SU-DHL-6 (cell line): ENCODE measurements at regions not wholly inside any gene's neighbourhood (a gene's known extent, or its start where the extent isn't known, plus 50 kb on each side); places are given as distances from the start of the nearest gene placed in this dataset.

Source experiments
- H2AFZ ChIP-seq: fragments of 200-600 bp; sonication (generic); 2 replicates; pipeline ENCODE4 v1.6.1; 2014; ENCODE audit warnings: low read depth, mild to moderate bottlenecking, moderate library complexity, mixed read lengths, antibody characterized with exemption, low read length; ENCODE audit not compliant: severe bottlenecking
- H3F3A ChIP-seq: fragments of 200-600 bp; shearing (Covaris generic); 2 replicates; pipeline ENCODE4 v1.6.0; 2016; ENCODE audit warnings: antibody characterized with exemption, mild to moderate bottlenecking; ENCODE audit not compliant: insufficient read depth
- H3K27ac ChIP-seq: fragments of 200-600 bp; sonication (generic); 2 replicates; pipeline ENCODE4 v1.5.1; 2016; ENCODE audit warnings: low read depth, mild to moderate bottlenecking, low read length, moderate library complexity, mixed read lengths
- H3K27me3 ChIP-seq: fragments of 200-600 bp; sonication (generic), shearing (Covaris generic); 2 replicates; pipeline ENCODE4 v1.6.0; 2014; ENCODE audit warnings: mild to moderate bottlenecking, low read length
- H3K36me3 ChIP-seq: fragments of 200-600 bp; sonication (generic); 2 replicates; pipeline ENCODE4 v1.6.1; 2014; ENCODE audit warnings: mild to moderate bottlenecking, low read length, mixed read lengths
- H3K4me2 ChIP-seq: fragments of 300-600, 200-600 bp; shearing (Covaris generic), sonication (generic); 2 replicates; pipeline ENCODE4 v1.6.0; 2014; ENCODE audit warnings: low read length, low read depth, mild to moderate bottlenecking; ENCODE audit not compliant: poor library complexity, severe bottlenecking
- H3K4me3 ChIP-seq: fragments of 200-600 bp; sonication (generic); 2 replicates; pipeline ENCODE4 v1.5.1; 2014; ENCODE audit warnings: antibody characterized with exemption, low read length, mild to moderate bottlenecking, mixed read lengths; ENCODE audit not compliant: insufficient read depth, poor library complexity, severe bottlenecking
- H3K79me2 ChIP-seq: fragments of 200-600 bp; sonication (generic); 2 replicates; pipeline ENCODE4 v1.6.1; 2014; ENCODE audit warnings: mild to moderate bottlenecking, low read length, moderate library complexity; ENCODE audit not compliant: insufficient read depth
- H3K9ac ChIP-seq: fragments of 200-600 bp; sonication (generic); 2 replicates; pipeline ENCODE4 v1.7.0; 2014; ENCODE audit warnings: mild to moderate bottlenecking, low read length
- H3K9me2 ChIP-seq: fragments of 200-600 bp; sonication (generic); replicated peaks from 2 replicates; pipeline ENCODE4 v1.6.1; 2014; ENCODE audit warnings: low read length; ENCODE audit not compliant: insufficient read depth
- H3K9me3 ChIP-seq: fragments of 200-600 bp; sonication (generic); 2 replicates; pipeline ENCODE4 v1.6.1; 2014; ENCODE audit warnings: low read length, mixed read lengths; ENCODE audit not compliant: insufficient read depth
- H4K20me1 ChIP-seq: fragments of 200-600 bp; sonication (generic); 2 replicates; pipeline ENCODE4 v1.6.1; 2014; ENCODE audit warnings: low read depth, mild to moderate bottlenecking, antibody characterized with exemption, low read length, moderate library complexity, mixed read lengths
- CTCF ChIP-seq: fragments of 200-600 bp; sonication (generic); IDR thresholded peaks from one replicate; pipeline ENCODE4 v1.5.1; 2017; ENCODE audit warnings: antibody characterized with exemption, mild to moderate bottlenecking, low read length, moderate library complexity; ENCODE audit not compliant: insufficient read depth, poor library complexity, severe bottlenecking
- EZH2phosphoT487 ChIP-seq: fragments of 200-600 bp; sonication (generic), shearing (Covaris generic); conservative IDR thresholded peaks from 2 replicates; pipeline ENCODE4 v1.6.1; 2018; ENCODE audit warnings: mild to moderate bottlenecking, antibody characterized with exemption, low read length, moderate library complexity, mixed read lengths

GRCh38 chr2:121884511-121884921, 129.1 kb downstream of the TSN start:
- no peaks in the 10 kb centered on the region for H3K9me3 ChIP-seq
- H3K27me3 ChIP-seq: no peaks in the 10 kb centered on the region
- H3K9me2 ChIP-seq: no peaks in the 10 kb centered on the region
- H4K20me1 ChIP-seq: no peaks in the 10 kb centered on the region
- H3K9ac ChIP-seq: no peak overlapping the region
- TF ChIP-seq CTCF (no peak), EZH2phosphoT487 (no peak)
- H3K36me3 ChIP-seq: no peaks in the 10 kb centered on the region
- no peak overlapping the region for H3K4me3 ChIP-seq
- no peaks in the 10 kb centered on the region for H3F3A ChIP-seq
- H3K4me2 ChIP-seq: no peak overlapping the region
- H3K79me2 ChIP-seq: no peaks in the 10 kb centered on the region
- no peak overlapping the region for H3K27ac ChIP-seq
- no peak overlapping the region for H2AFZ ChIP-seq

- Histone ChIP-seq H3K36me3 (no peaks in the 10 kb centered on the region), H3K9ac (no peak overlapping the region), H3K9me2 (no peaks in the 10 kb centered on the region), H3K4me2 (no peak overlapping the region), H3F3A (no peaks in the 10 kb centered on the region), H3K4me3 (no peak overlapping the region), H3K9me3 (no peaks in the 10 kb centered on the region), H4K20me1 (no peaks in the 10 kb centered on the region), H3K79me2 (no peaks in the 10 kb centered on the region), H3K27ac (no peak overlapping the region), H3K27me3 (no peaks in the 10 kb centered on the region), H2AFZ (no peak overlapping the region)
- TF ChIP-seq EZH2phosphoT487 (no peak), CTCF (no peak)
These were observed 130.6 kb downstream of the TSN start for GRCh38 chr2:121886059-121886458.

GRCh38 chr2:121887513-121888188, 132.2 kb downstream of the TSN start:
- H4K20me1 ChIP-seq: no peaks in the 10 kb centered on the region
- H3K9me3 ChIP-seq: no peaks in the 10 kb centered on the region
- TF ChIP-seq CTCF: no peak
- TF ChIP-seq EZH2phosphoT487: no peak
- no peaks in the 10 kb centered on the region for H3F3A ChIP-seq
- H3K27me3 ChIP-seq: no peaks in the 10 kb centered on the region
- H3K4me3 ChIP-seq: no peak overlapping the region
- H2AFZ ChIP-seq: no peak overlapping the region
- no peaks in the 10 kb centered on the region for H3K36me3 ChIP-seq
- no peak overlapping the region for H3K27ac ChIP-seq
- H3K9me2 ChIP-seq: no peaks in the 10 kb centered on the region
- no peak overlapping the region for H3K9ac ChIP-seq
- H3K79me2 ChIP-seq: no peaks in the 10 kb centered on the region
- H3K4me2 ChIP-seq: no peak overlapping the region
